ENCODE measurements at regions not wholly inside any gene's neighbourhood (a gene's known extent, or its start where the extent isn't known, plus 50 kb on each side); places are given as distances from the start of the nearest gene placed in this dataset.
"Not testable (repeated sequence)": the region's sequence is repeated elsewhere in the genome, so short reads cannot be mapped to it uniquely, and the experiment has no call there.

DNA sequence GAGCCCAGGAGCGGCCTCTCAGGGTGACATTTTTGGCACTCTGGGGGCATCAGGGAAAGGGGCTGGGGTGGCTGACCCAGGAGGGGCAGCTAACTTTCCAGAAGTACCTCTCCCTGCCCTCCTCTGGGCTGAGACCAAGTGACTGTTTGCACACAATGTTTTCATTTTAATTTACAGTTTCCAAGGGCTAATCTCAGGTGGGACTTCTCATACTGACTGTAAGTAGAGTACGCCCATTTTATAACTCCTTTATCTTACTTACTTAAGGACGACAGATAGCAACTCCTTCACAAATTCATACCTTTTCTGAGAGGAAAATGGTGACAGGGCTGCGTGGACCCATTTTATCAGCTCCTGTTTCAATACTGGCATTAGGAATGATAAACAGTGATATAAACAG is 172.9 kb upstream of the EXOC2 start:
- ATAC-seq = no peak
- Mint-ChIP-seq H3K4me3 (no peak overlapping the region), H3K4me1 (ENCODE audit: low read depth) (no peaks in the 10 kb centered on the region), H3K9me3 (no peaks in the 10 kb centered on the region), H3K27me3 (ENCODE audit: low read depth) (peaks cover 31% of the 10 kb centered on the region), H3K36me3 (ENCODE audit: insufficient read depth) (no peaks in the 10 kb centered on the region)
- DNase-seq = no peak

DNA sequence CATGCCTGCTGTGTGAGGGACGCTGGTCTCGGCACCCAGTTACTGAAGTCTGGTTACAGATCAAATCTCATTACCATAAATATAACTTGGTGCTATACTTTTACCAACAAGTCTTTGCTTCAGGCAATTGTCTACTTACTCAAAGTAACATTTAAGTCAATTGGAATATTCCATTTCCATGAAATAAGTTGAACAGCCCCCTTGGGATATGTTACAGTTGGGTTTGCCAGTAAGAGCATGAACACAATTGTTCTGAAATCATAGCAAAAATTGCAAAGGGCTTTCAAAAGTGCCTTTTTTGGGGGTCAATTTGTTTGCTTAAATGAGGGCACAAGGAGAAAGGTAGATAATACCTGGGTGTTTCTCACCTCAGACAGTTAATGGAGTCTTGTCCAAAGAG is 170.9 kb upstream of the EXOC2 start:
- Mint-ChIP-seq H3K27me3 (ENCODE audit: low read depth) (peaks cover 32% of the 10 kb centered on the region), H3K36me3 (ENCODE audit: insufficient read depth) (no peaks in the 10 kb centered on the region), H3K4me1 (ENCODE audit: low read depth) (no peaks in the 10 kb centered on the region), H3K4me3 (no peak overlapping the region), H3K9me3 (no peaks in the 10 kb centered on the region)
- DNase-seq (no peak), ATAC-seq (no peak)

DNA sequence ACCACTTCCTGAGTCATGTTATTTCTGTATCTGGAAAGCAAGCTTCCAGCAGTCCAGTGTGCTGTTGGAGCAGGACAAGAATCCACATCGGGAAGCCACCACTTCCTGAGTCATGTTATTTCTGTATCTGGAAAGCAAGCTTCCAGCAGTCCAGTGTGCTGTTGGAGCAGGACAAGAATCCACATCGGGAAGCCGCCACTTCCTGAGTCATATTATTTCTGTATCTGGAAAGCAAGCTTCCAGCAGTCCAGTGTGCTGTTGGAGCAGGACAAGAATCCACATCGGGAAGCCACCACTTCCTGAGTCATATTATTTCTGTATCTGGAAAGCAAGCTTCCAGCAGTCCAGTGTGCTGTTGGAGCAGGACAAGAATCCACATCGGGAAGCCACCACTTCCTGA is 170.2 kb upstream of the EXOC2 start:
- not testable (repeated sequence) for H3K9me3 Mint-ChIP-seq
- peaks cover 27% of the 10 kb centered on the region for H3K27me3 Mint-ChIP-seq (ENCODE audit: low read depth)

DNA sequence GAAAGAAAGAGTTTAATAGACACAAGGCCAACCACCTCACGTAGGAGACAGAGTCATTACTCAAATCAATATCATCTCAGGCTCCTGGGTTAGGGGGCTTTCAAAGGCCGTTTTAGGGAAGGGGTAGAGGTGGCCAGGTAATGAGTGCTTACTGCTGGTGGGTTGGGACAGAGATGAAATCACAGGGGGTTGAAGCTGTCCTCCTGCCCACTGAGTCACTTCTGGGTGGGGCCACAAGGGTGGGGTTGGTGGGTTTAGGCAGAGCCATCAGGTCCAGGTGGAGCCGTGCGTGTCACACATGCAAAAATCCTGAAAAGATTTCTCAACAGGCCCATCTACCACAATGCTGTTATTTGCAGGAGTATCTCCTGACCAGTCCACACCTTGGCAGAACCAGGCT is 167.0 kb upstream of the EXOC2 start:
- no peaks in the 10 kb centered on the region for H3K36me3 Mint-ChIP-seq (ENCODE audit: insufficient read depth)
- no peaks in the 10 kb centered on the region for H3K4me1 Mint-ChIP-seq (ENCODE audit: low read depth)
- no peak overlapping the region for H3K4me3 Mint-ChIP-seq
- H3K27me3 Mint-ChIP-seq (ENCODE audit: low read depth) = peaks cover 21% of the 10 kb centered on the region
- H3K9me3 Mint-ChIP-seq = no peaks in the 10 kb centered on the region
- ATAC-seq = no peak
- DNase-seq = no peak

More for the DNA sequence above, 170.2 kb upstream of the EXOC2 start:
- not testable (repeated sequence) for H3K36me3 Mint-ChIP-seq (ENCODE audit: insufficient read depth); DNase-seq; ATAC-seq; H3K4me3 Mint-ChIP-seq; H3K4me1 Mint-ChIP-seq (ENCODE audit: low read depth)

DNA sequence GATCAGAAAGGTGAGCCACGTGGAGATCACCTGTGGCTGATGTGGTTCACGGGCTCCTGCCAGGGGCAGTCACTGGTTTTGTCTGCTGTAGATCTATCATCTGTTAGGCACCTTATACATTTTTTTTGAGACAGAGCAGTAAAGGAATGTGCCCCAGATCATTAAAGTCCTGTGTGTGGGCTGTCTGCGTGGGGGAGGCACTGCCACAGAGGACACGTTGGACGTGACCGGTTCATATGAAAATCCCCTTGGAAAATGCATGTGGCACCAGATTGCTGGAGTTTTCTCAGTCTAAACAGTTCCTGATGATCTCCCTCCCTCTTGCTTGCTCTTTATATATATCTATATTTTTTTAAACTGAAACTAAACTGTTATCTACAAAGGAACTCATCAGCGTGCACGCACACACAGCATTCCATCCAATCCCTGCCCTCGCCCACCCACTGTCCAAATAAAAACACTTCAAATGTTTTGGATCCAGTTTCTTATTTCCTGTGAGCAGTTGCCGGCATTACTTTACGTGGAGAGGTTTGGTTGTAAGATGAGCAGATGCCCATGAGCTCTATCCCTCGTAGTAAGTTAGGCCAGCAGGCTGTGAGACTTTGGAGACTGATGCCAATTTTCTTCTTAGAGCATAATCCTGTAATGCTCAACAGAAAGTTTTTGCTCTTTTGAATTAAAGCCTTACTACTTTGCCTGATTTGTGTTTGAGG is 161.6 kb upstream of the EXOC2 start:
- H3K9me3 Mint-ChIP-seq = no peaks in the 10 kb centered on the region
- DNase-seq = no peak
- no peak for ATAC-seq

DNA sequence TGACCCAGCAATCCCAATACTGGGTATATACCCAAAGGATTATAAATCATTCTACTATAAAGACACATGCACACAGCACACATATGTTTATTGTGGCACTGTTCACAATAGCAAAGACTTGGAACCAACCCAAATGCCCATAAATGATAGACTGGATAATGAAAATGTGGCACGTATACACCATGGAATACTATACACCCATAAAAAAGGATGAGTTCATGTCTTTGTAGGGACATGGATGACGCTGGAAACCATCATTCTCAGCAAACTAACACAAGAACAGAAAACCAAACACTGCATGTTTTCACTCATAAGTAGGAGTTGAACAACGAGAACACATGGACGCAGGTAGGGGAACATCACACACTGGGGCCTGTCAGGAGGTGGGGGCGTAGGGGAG is 159.3 kb upstream of the EXOC2 start:
- DNase-seq; H3K9me3 Mint-ChIP-seq; H3K36me3 Mint-ChIP-seq (ENCODE audit: insufficient read depth); H3K4me1 Mint-ChIP-seq (ENCODE audit: low read depth); H3K4me3 Mint-ChIP-seq; ATAC-seq: not testable (repeated sequence)
- peaks cover 11% of the 10 kb centered on the region for H3K27me3 Mint-ChIP-seq (ENCODE audit: low read depth)

More for the DNA sequence above, 161.6 kb upstream of the EXOC2 start:
- H3K4me1 Mint-ChIP-seq (ENCODE audit: low read depth) = no peaks in the 10 kb centered on the region
- no peak overlapping the region for H3K4me3 Mint-ChIP-seq
- H3K36me3 Mint-ChIP-seq (ENCODE audit: insufficient read depth) = no peaks in the 10 kb centered on the region
- H3K27me3 Mint-ChIP-seq (ENCODE audit: low read depth) = peaks cover 8% of the 10 kb centered on the region

- no peaks in the 10 kb centered on the region for H3K36me3 Mint-ChIP-seq (ENCODE audit: insufficient read depth)
Observed at GRCh38 chr6:849075-849506, 156.2 kb upstream of the EXOC2 start.

DNA sequence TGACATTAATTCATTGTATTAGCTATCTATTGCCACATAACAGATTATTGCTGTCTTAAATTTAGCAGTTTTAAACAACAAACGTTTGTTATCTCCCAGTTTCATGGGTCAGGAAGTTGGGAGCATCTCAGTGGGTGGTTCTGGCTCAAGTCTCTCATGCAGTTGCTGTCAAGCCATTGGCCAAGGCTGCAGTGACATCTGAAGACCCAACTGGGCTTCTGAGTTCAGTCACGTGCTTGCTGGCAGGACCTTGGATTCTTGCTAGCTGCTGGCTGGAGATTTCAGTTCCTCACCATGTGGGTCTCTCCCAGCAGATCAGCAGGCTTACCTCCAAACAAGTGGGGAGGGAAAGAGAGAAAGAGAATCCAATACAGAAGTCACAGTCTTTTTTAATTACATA is 152.6 kb upstream of the EXOC2 start:
- Mint-ChIP-seq H3K27me3 (ENCODE audit: low read depth) (peaks cover 25% of the 10 kb centered on the region), H3K9me3 (no peaks in the 10 kb centered on the region), H3K4me3 (no peak overlapping the region), H3K36me3 (ENCODE audit: insufficient read depth) (no peaks in the 10 kb centered on the region), H3K4me1 (ENCODE audit: low read depth) (no peaks in the 10 kb centered on the region)
- DNase-seq (no peak), ATAC-seq (no peak)

More at GRCh38 chr6:849075-849506, 156.2 kb upstream of the EXOC2 start:
- Mint-ChIP-seq H3K27me3 (ENCODE audit: low read depth) (peaks cover 10% of the 10 kb centered on the region), H3K9me3 (no peaks in the 10 kb centered on the region), H3K4me1 (ENCODE audit: low read depth) (no peaks in the 10 kb centered on the region), H3K4me3 (no peak overlapping the region)
- ATAC-seq (no peak), DNase-seq (no peak)

GRCh38 chr6:845101-845500 is 152.2 kb upstream of the EXOC2 start:
- no peaks in the 10 kb centered on the region for H3K36me3 Mint-ChIP-seq (ENCODE audit: insufficient read depth)
- no peaks in the 10 kb centered on the region for H3K4me1 Mint-ChIP-seq (ENCODE audit: low read depth)
- peaks cover 3% of the 10 kb centered on the region for H3K9me3 Mint-ChIP-seq
- no peak overlapping the region for H3K4me3 Mint-ChIP-seq
- H3K27me3 Mint-ChIP-seq (ENCODE audit: low read depth) = peaks cover 29% of the 10 kb centered on the region
- ATAC-seq (no peak), DNase-seq (no peak)

- H3K4me1 Mint-ChIP-seq (ENCODE audit: low read depth) = no peaks in the 10 kb centered on the region
- DNase-seq (no peak), ATAC-seq (no peak)
- H3K36me3 Mint-ChIP-seq (ENCODE audit: insufficient read depth) = no peaks in the 10 kb centered on the region
- H3K9me3 Mint-ChIP-seq = peaks cover 5% of the 10 kb centered on the region
- peaks cover 32% of the 10 kb centered on the region for H3K27me3 Mint-ChIP-seq (ENCODE audit: low read depth)
- no peak overlapping the region for H3K4me3 Mint-ChIP-seq
Observed at GRCh38 chr6:842141-842540, 149.2 kb upstream of the EXOC2 start.

DNA sequence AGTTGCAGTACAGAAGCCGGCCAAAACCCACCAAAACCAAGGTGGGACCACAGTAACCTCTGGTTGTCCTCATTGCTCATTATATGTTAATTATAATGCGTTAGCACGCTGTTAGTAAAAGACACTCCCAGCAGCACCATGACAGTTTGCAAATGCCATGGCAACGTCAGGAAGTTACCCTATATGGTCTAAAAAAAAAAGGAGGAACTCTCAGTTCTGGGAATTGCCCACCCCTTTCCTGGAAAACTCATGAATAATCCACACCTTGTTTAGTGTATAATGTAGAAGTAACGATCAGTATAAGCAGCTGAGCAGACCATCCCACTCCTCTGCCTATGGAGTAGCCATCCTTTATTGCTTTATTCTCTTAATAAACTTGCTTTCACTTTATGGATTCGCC is 148.6 kb upstream of the EXOC2 start:
- Mint-ChIP-seq H3K4me3 (no peak overlapping the region), H3K27me3 (ENCODE audit: low read depth) (peaks cover 30% of the 10 kb centered on the region), H3K9me3 (peaks cover 5% of the 10 kb centered on the region), H3K4me1 (ENCODE audit: low read depth) (no peaks in the 10 kb centered on the region), H3K36me3 (ENCODE audit: insufficient read depth) (no peaks in the 10 kb centered on the region)
- no peak for DNase-seq
- no peak for ATAC-seq

GRCh38 chr6:839201-839600 is 146.3 kb upstream of the EXOC2 start:
- H3K9me3 Mint-ChIP-seq = peaks cover 5% of the 10 kb centered on the region
- no peak for ATAC-seq
- no peak for DNase-seq

DNA sequence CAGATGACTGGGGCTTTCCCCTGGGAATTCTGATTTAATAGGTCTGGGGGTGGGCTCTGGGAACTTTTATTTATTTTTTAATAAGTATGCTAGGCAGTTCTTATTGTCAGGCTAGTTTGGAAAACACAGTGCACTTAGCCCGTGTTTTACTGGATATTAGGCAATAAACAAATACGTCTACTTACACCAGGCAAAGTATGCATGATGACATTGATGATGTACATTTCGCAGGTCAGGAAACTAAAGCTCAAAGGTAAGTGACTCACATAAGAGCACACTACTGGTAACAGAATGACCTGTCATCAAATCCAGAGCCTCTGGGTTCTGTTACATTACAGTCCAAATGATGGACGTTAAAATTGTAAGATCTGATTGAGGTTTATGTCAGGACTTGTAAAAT is 144.4 kb upstream of the EXOC2 start:
- H3K4me1 Mint-ChIP-seq (ENCODE audit: low read depth) = no peaks in the 10 kb centered on the region
- DNase-seq (no peak), ATAC-seq (no peak)
- H3K4me3 Mint-ChIP-seq = no peak overlapping the region
- peaks cover 24% of the 10 kb centered on the region for H3K27me3 Mint-ChIP-seq (ENCODE audit: low read depth)
- H3K9me3 Mint-ChIP-seq = peaks cover 8% of the 10 kb centered on the region
- H3K36me3 Mint-ChIP-seq (ENCODE audit: insufficient read depth) = no peaks in the 10 kb centered on the region

More at GRCh38 chr6:839201-839600, 146.3 kb upstream of the EXOC2 start:
- Mint-ChIP-seq H3K27me3 (ENCODE audit: low read depth) (peaks cover 29% of the 10 kb centered on the region), H3K4me3 (no peak overlapping the region), H3K36me3 (ENCODE audit: insufficient read depth) (no peaks in the 10 kb centered on the region), H3K4me1 (ENCODE audit: low read depth) (no peaks in the 10 kb centered on the region)

GRCh38 chr6:836276-836853 is 143.4 kb upstream of the EXOC2 start:
- DNase-seq = no peak
- no peaks in the 10 kb centered on the region for H3K36me3 Mint-ChIP-seq (ENCODE audit: insufficient read depth)
- peaks cover 17% of the 10 kb centered on the region for H3K27me3 Mint-ChIP-seq (ENCODE audit: low read depth)
- ATAC-seq = no peak
- H3K4me3 Mint-ChIP-seq = no peak overlapping the region
- no peaks in the 10 kb centered on the region for H3K4me1 Mint-ChIP-seq (ENCODE audit: low read depth)
- H3K9me3 Mint-ChIP-seq = peaks cover 8% of the 10 kb centered on the region

DNA sequence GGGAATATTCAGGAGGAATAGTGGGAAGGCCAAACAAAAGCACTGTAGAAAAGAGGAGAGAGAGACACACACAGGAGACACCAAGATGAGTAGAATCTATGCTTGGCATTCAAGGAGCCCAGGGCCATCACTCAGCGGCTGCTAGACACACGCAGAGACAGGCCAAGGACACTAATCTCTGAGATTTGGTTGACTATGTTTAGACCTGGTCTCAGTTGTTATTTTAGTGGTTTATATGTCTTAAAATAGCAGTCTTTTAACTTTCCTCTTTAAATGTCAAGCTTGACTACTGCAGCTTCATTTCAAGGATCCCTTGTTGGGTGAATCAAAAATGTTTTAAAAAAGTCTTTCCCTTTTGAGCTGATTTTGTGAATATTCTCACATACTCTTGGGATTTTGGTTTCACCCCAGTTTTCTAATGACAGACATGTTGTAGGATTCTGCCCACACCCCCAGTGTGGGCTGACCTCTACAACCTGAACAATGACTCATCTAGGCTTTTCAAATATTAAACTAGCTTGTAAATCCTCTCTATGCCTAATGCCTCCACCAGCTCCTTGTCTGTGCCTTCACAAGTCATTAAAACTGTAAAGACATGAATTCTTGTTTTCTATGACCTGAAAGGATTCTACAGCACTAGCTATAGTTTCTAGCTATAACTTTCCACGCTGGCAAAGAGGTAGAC is 142.7 kb upstream of the EXOC2 start:
- no peak for DNase-seq
- no peaks in the 10 kb centered on the region for H3K36me3 Mint-ChIP-seq (ENCODE audit: insufficient read depth)
- no peaks in the 10 kb centered on the region for H3K4me1 Mint-ChIP-seq (ENCODE audit: low read depth)
- H3K27me3 Mint-ChIP-seq (ENCODE audit: low read depth) = peaks cover 14% of the 10 kb centered on the region
- H3K9me3 Mint-ChIP-seq = peaks cover 8% of the 10 kb centered on the region
- ATAC-seq = no peak
- H3K4me3 Mint-ChIP-seq = no peak overlapping the region

Measured in activated T-cell treated with anti-CD3 and anti-CD28 coated beads, Interleukin-2, amount 50 U/mL, for 4 hours (primary cell).